ENCODE measurements at regions not wholly inside any gene's neighbourhood (a gene's known extent, or its start where the extent isn't known, plus 50 kb on each side); places are given as distances from the start of the nearest gene placed in this dataset.

DNA sequence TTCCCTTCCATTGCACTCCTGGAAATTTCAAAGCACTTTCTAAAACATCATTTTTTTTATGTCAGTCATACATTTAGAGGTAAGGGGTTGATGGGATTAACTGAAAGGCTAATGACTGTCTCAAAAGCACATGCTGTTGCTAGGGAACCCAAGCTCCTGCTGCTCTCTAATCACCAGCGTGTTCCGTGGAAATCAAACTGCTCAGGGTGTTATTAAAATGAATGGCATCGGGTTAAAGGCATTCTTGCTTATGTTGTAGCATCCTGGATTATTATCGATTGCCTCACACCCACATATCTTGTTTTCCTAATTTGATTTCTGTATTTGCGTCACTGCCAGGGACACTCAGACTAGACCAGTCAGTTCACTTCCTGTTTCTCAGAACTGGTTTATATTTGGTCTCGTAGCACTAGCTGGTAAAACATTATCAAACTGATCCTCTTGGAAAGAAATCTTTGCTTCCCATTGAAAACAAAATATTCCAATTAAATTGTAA is 216.5 kb upstream of the MKLN1 start:
- FAIRE-seq = no peak

DNA sequence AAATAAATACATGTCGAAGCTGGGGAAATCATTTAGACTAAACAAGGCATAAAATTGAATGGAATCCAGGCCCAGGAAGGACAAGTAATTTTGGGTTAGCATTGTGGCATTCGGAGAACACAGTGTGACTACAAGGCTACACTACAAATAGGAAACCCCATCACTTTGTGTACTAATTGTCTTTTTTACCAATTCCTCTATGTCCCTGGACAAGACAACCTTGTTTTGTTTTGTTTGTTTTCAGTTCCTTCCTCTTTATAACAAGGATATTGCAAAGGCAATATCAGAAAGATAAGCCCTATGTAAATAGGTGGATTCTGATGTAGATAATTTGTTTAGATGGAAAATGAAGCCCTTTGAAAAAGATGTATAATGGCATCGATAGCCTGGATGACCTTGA is 215.9 kb upstream of the MKLN1 start:
- no peak for FAIRE-seq

DNA sequence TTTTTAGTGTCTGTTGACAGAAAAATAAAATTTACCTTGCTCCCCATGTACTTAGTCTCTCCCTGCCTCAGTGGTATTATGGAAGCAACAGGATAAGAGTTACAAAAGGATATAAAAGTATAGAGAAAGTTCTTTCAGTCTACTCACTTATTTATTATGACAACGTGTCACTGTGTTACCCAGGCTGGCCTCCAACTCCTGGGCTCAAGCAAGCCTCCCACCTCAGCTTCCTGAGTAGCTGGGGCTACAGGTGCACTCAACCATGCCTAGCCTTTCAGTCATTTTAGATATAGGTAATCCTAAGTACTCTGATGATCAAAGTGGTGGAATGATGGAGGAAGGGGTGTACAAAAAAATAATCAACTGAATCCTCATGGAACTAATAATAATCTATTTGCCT is 215.2 kb upstream of the MKLN1 start:
- FAIRE-seq = no peak

DNA sequence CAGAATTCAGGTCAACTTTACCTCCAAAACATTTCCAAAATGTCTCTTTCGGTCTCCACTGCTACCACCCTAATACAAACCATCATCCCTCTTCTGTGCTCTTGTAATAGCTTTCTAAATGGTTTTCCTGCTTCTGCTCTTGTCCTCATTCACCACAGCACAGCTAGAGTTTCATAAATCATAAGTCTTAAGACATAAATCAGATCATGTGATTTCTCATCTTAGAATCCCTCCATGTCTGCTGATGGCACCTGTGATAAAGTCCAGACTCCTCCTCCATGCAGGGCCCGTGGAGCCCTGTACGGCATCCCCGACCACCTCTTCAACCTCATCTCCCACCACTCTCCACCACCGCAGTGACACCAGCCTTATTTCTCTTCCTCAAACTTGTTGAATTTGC is 212.3 kb upstream of the MKLN1 start:
- FAIRE-seq = no peak

DNA sequence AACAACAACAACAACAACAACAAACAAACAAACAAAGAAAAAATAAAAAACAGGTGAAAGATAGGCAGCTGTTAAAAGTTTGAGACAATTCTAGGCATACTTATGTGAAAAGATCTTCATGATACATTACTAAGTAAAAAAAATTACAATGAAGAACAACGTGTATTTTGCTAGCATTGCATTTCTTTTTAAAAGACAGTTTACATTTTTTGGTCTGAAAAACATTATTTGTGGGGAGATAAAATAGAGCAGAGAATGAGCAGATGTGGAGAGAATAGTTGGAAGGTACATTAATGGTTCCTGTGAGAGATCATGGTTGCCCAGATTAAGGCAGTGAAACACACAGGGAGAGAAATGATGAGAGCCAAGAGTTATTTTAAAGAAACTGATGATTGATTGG is 210.2 kb upstream of the MKLN1 start:
- FAIRE-seq = no peak

DNA sequence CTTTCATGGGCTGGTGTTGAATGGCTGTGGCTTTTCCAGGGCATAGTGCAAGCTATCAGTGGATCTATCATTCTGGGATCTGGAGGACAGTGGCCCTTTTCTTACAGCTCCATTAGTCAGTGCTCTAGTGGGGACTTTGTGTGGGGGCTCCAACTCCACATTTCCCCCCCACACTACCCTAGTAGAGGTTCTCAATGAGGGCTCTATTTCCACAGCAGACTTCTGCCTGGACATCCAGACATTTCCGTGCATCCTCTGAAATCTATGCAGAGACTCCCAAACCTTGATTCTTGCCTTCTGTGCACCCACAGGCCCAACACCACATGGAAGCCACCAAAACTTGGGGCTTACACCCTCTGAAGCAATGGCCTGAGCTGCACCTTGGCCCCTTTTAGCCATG is 208.3 kb upstream of the MKLN1 start:
- no peak for FAIRE-seq

DNA sequence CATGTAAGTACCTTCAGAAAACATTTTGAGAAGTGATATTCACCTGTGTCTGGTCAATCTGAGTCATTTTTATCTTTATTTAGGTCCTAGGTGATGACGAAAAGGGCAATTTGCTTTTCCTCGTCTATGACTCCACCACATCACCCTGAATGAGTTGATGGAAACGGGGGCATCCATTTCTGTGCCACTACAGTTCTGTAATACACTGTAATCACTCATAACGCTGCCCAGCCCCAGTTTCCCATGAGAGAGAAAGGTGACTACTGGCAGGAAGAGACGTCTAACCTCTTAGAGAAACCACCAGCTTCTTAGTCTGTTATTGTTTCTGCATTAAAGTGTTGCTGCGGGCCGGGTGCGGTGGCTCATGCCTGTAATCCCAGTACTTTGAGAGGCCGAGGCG is 205.3 kb upstream of the MKLN1 start:
- FAIRE-seq = no peak

DNA sequence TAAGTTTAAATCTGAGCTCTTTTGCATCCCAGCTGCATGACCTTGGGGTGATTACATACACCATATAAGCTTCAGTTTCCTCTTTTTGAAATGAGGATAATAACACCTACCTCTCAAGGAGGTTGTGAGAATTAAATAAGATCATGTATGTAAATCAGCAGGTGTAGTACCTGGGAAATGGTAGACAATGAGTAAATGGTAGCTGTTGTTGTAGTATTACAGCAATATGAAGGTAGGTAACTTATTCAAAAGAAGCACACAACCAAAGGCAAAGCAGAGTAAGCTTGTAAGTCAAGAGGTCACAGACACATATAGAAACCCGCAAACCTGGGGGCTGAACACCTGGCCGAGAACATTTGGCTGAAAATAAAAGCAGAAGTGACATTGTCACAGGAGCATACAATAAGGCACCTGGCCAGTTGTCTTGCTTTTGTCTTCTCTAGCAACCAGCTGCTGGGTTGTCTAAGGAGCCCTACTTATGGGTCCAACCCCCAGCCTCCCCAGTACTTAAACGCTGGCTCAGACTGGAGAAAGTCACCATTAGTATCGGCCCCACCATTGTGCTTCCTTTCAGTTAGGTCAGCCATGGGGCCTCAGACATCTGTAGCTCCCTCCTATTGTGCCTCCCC is 203.6 kb upstream of the MKLN1 start:
- no peak for FAIRE-seq

DNA sequence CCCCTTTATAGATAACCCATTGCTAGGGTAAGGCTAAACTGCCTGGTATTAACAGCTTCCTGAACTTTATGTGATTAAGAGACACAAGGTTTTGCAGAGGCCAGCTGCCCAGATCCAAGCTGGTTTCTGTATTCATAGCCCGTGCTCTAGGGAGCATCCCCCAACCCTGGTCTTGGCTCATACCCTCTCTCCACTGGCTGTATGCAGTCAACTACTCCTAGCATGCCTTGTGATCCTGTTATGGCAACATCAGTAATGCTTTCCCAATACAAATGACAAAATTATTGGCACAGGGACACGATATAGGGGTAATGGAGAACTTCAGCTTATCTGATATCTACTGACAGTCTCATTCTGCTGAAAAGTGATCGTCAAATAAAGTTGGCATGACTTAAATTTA is 202.8 kb upstream of the MKLN1 start:
- FAIRE-seq = no peak

DNA sequence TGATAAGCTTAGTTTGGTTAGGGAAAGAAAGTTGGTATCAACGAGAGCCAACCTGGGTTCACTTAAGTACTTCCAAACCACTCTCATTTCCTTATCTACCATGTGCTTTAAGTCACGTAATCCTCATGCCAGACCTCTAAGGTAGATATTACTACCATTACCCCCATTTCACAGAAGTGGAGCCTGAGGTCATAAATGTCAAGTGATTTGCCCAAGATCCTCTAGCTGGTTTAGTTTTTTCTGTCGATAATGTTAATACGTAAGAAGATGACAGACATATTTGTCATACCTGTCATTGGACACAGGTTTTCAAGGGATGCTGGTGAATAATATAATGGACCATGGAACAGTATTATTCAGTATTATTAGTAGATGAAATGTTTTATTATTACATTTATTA is 197.4 kb upstream of the MKLN1 start:
- no peak for FAIRE-seq

DNA sequence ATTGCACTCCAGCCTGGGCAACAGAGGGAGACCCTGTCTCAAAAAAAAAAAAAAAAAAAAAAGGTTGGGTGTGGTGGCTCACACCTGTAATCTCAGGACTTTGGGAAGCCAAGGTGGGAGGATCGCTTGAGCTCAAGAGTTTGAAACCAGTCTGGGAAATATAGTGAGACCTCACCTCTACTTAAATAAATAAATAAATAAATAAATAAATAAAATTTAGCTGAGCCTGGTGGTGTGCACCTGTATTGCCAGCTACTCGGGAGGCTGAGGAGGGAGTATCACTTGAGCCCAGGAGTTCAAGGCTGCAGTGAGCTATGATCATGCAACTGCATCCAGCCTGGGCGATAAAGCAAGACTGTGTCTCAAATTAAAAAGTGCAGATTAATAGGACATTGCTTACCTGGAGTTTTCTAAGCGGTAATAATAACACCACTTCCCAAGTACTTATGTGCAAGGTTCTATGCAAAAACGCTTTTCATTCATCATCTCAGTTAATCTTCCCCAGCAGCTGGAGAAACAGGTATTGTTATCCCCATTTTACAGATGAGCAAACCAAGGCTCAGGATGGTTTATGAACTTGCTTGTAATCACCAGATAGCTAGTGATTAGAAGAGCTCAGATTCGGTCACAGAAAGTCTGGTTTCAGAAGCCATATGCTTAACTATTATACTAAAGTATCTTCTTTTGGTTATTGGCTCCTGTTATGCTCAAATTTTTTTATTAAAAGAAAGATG is 196.5 kb upstream of the MKLN1 start:
- FAIRE-seq = no peak

DNA sequence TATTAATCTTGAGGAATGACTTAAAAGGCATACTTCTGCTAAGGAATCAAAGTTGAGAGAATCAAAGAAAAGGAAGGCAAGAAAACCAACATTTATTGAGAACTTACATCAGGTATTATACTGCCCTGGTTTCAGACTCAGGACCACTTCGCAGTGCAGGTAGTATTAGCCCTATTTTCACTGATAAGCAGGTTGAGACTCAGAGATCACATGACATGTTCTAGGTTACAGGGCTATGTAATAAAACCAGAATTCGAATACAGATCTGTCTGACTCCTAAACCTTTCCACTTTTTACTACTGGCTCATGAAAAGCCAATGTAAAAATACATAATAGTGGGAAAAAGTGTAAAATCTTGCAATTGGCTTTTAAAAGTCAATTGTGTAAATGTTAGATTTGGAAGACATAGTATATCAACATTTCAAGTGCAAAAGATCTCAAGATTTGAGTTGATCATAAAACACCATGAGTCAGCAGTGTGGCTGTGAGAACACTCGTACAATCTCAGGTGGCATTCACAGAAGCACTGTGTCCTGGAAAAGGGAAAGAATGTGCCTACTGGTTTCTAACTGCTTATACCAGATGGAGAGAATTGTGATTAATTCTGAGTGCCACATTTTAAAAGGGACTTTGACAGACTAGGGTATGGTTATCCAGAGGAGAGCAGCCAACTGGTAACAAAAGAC is 195.8 kb upstream of the MKLN1 start:
- no peak for FAIRE-seq

DNA sequence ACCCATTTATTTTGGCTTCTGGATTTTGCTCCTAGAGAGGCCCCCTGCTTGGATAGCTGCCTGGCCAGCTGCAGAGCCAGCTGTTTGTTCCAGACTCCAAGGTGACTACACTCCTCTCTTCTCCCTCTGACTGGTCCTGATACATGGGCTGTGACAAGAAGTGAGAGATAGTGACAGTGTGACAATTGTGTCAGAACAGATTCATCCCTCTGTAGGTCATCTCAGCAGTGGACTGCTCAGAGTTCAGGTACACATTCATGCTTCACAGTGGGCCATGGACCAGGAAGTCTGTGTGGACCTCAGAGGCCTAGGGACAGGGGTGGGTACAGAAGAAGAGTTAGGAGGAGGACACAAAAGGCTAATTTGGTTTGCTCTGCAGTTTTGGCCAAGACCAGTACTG is 188.2 kb upstream of the MKLN1 start:
- FAIRE-seq = no peak

DNA sequence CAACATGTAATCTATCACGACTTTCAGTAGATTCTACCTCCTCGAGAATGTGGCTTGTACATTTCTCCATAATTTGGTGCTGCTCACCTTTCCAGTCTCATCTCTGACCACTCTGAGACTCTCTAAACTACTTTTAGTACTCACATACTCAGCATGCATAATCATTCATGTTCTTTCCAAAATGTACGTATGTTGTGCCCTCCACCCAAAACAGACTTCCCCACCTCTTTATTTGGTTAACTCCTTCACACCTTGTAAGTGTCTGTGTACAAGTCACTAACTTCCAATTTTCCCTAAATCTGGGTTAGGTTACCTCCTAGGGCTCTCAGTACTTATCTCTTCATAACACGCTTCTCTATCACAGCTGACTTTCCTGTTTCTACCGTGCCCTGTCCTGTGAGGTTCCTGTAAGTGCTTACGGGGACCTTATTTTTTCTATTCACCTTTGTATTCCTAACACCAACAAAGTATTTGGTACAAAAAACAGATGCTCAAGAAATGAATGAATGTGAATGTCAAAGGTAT is 186.2 kb upstream of the MKLN1 start:
- FAIRE-seq = no peak

DNA sequence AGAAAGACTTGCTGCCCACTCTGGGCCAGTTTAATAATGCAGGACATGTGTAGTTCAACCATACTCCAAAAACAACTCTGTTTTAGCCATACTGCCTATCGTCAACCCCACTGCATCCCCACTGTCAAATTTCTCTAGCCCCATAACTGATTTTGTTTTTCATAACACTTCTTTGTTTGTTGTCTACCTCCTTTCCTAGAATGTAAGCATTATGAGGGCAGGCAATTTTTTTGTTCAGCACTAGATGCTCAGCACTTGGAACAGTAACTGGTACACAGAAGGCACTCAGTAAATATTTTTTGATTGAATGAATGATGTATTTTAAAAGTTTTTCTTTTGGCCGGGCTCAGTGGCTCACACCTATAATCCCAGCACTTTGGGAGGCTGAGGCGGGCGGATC is 183.8 kb upstream of the MKLN1 start:
- no peak for FAIRE-seq

DNA sequence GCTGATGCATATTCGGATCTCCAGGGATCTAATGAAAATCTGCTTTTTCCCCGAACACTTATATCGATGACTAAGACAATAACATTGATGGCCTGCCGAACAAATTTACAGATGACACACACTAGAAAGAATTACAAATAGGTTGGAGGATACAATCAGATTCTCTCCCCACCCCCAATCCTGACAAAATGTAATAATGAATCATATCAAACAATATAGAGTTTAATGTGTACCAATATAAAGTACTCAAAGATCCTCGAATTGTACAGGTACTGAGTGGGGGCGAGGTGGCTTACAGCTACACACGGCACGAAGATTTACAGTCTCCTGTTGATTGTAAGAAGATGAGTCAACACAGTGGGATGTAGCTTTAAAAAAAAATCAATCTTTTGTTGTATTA is 182.7 kb upstream of the MKLN1 start:
- no peak for FAIRE-seq

DNA sequence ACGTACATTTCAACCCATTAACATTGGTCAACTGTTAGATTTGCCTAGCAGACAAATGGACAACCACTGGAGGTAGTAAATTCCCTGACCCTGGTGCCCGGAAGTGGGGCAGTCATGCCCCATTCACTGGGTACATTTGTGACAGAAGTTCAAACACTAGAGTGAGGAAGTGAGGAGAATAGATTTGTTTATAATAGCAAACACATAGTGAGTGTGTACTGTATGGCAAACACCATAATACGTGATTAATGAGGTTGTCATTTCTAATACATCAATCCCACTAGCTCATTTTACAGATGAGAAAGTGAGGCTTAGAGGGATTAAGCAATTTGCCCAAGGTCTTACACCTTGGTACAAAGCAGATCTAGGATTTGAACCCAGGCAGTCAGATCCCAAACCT is 181.9 kb upstream of the MKLN1 start:
- no peak for FAIRE-seq

DNA sequence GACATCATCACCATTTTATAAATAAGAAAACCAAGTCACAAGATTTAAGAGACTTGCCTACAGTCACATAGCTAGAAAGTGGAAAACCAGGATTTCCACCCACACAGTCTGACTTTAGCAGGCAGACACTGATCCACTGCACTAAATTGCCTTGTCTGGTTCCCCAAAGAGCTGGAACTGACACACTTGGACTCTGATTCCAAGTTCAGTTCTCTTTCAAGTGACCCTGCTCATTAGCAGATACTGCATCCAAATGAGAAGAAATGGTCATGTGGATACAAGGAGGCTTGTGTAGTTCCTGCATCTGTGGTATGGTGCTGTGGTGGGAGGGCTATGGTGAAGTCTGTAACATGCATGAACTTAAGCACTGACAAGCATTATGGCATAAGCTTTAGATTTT is 180.1 kb upstream of the MKLN1 start:
- FAIRE-seq = no peak

DNA sequence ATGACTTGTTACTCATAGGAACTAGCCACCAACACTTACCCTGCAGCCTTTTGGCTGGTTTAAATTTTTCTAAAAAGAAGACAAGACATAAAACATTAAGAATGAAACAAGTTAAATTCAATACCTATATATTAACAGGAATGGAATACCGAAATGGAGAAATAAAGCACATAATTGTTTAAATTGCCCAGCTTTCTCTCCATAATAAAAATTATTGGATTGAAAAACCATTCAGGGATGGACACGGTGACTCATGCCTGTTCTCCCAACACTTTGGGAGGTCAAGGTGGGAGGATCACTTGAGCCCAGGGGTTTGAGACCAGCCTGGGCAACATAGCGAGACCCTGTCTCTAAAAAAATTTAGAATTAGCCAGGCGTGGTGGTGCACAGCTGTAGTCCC is 179.4 kb upstream of the MKLN1 start:
- no peak for FAIRE-seq

DNA sequence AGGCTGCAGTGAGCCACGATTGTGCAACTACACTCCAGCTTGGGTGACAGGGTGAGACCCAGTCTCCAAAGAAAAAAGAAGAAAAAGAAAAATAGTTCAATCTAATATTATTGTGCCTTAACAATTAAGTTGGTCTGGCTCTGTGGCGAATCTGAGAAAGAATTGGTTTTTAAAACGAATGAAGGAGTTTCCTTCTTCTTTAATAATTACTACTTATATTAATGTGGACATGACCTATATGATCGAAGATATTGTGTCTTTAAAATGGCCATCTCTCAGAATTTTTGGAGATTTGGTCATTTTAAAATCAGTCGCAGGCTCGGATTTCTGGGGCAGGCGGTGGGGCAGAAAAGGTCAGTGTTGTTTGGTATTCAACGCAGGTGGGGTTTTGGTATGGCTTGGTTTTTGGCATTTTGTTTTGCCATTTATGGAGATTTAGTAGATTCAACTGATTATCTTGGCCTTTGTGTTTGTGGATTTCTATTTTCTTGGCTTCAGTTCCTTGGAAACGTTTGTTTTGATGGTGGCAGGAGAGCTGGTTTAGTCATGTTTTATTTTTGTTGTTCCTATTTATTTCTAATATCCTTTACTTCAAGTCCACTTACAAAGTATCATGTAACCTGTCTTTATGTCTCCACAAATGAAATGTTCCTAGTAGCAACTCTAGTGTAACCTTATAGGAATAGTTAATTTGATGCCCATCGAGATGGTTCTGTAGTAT is 178.8 kb upstream of the MKLN1 start:
- no peak for FAIRE-seq

DNA sequence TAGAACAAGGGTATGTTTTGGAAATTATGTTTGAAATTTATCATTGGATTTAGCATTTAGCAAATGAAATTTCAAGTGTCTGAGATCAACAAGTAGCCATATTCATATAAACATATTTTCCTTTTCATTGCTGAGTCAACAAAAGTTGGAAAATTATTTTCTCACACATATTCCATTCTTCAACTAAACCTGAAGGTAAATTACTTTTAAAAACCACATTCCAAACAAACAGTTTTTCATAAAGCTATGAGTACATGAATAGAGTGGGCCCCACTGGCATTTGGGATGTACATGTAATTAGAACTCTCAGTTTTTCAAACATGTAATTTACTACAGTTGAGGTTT is 178.3 kb upstream of the MKLN1 start:
- FAIRE-seq = no peak

DNA sequence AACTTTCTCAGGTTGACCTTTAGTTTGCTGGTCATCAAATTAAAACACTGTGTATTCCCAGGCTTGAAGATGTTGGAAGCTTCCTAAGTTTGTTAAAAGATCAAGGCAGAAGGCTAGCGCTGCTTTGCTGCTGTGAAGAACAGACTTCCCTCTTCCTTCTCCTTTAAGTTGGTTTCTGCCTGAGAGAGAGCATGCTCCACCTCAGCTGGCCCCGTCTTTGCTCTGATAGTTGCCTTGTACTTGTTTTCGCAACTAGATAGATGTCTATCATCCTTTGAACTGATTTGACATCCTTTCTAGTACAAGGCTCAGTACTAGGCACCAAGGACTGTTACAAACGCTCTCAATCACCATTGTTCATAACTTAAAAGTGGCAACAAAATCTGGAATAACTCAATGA is 177.8 kb upstream of the MKLN1 start:
- no peak for FAIRE-seq

DNA sequence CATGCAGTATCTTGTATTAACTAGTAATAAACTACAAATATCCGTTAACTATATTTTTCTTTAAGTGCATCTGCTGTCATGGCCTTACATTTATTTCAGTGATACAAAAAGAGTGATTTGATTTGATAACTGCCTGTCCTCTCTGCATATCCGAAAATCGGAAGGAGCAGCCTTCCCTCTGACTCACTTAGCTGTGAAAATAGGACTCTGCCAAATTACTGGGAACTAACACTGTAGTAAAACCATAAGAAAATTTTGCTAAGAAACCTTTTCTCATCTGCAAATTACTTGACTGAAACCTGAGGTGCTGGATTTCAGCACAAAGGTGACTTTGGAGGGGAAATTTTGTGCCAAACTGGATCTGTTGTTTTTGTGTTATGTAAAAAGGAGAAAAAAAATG is 176.6 kb upstream of the MKLN1 start:
- no peak for FAIRE-seq

DNA sequence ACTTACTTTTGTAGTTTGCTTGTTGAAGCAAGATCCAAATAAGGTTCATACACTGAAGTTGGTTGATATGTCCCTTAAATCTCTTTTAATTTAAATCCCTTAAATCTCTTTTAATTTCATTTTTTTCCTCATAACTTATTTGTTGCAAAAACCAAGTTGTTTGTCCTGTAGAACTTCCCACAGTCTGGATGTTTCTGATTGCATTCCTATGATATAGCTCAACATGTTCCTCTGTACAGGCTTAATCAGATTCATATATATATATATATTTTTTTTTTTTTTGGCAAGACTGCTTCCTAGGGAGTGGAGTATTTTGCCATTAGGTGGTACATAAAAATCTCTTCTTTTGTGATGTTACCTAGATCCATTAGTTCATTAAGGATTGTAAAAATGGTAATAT is 174.9 kb upstream of the MKLN1 start:
- no peak for FAIRE-seq
